ENCODE measurements at regions not wholly inside any gene's neighbourhood (a gene's known extent, or its start where the extent isn't known, plus 50 kb on each side); places are given as distances from the start of the nearest gene placed in this dataset.

- no peak for TF ChIP-seq GTF3C2 (IDR thresholded peaks at IDR 0.05; ENCODE audit: borderline replicate concordance, extremely low read depth, insufficient read length)
Observed at GRCh38 chr3:102484-102883, 94.1 kb upstream of the CHL1 start (continued).

GRCh38 chr3:103991-104390 lies 92.6 kb upstream of the CHL1 start:
- no peaks in the 10 kb centered on the region for H4K20me1 ChIP-seq (replicated peaks; ENCODE audit: control insufficient read depth, insufficient read depth, low read length)
- no peaks in the 10 kb centered on the region for H3K36me3 ChIP-seq (ENCODE audit: control insufficient read depth, insufficient read depth, low read length)
- no peak overlapping the region for H3K27ac ChIP-seq (ENCODE audit: extremely low read depth, low read depth, low read length)
- ChIA-PET POLR2A (no interaction called here), CTCF (ENCODE audit: low intra/inter-chr PET ratio) (no interaction called here)
- in situ Hi-C loops (cut with MboI) (no loop called here), intact Hi-C loops (cut with micrococcal nuclease) (no loop called here)
- H3K9ac ChIP-seq (ENCODE audit: insufficient read depth in 1 of 2, low read depth in 2 of 2, low read length in 2 of 2): no peak overlapping the region
- TF ChIP-seq MECOM (CRISPR knock-in tag; IDR thresholded peaks at IDR 0.05) (no peak), STAG1 (CRISPR knock-in tag; IDR thresholded peaks at IDR 0.05; ENCODE audit: borderline replicate concordance) (no peak), ZNF134 (CRISPR knock-in tag; conservative IDR thresholded peaks at IDR 0.05) (no peak), ZNF77 (CRISPR knock-in tag; IDR thresholded peaks at IDR 0.05) (no peak), ZNF830 (CRISPR knock-in tag; IDR thresholded peaks at IDR 0.05) (no peak), RBFOX2 (IDR thresholded peaks at IDR 0.05; ENCODE audit: low read depth, low read length) (no peak), ZNF511 (CRISPR knock-in tag; IDR thresholded peaks at IDR 0.05) (no peak)
- H3K9me1 ChIP-seq (ENCODE audit: control insufficient read depth, insufficient read depth, low read length): no peaks in the 10 kb centered on the region
- ATAC-seq: no peak
- H3K4me1 ChIP-seq (replicated peaks in 1 of 2; ENCODE audit: control insufficient read depth in 2 of 2, insufficient read depth in 2 of 2, low read length in 2 of 2): no peaks in the 10 kb centered on the region
- no peak overlapping the region for H3K4me2 ChIP-seq (ENCODE audit: insufficient read depth, low read length)
- WGBS (ENCODE audit: insufficient coverage, low coverage, missing lambda C conversion rate): 3% methylated on average over 2 of the region's 2 CpGs
- H3K27me3 ChIP-seq (ENCODE audit: control insufficient read depth in 2 of 2, insufficient read depth in 2 of 2, low read length in 2 of 2): no peaks in the 10 kb centered on the region
- H3K79me2 ChIP-seq (ENCODE audit: control insufficient read depth, insufficient read depth, low read length): no peaks in the 10 kb centered on the region
- H3K9me3 ChIP-seq (replicated peaks; ENCODE audit: control insufficient read depth, insufficient read depth, low read depth, low read length): no peaks in the 10 kb centered on the region
- no peak for DNase-seq (ENCODE audit: extremely low read depth in 1 of 4, low spot score in 3 of 4)
- no peak for FAIRE-seq
- H2AFZ ChIP-seq (ENCODE audit: low read depth, low read length): no peak overlapping the region
- BruUV-seq (replicated peaks): no TSS peak
- H3K4me3 ChIP-seq: no peak overlapping the region

Measured in K562 (cell line).